ENCODE measurements at regions not wholly inside any gene's neighbourhood (a gene's known extent, or its start where the extent isn't known, plus 50 kb on each side); places are given as distances from the start of the nearest gene placed in this dataset.

DNA sequence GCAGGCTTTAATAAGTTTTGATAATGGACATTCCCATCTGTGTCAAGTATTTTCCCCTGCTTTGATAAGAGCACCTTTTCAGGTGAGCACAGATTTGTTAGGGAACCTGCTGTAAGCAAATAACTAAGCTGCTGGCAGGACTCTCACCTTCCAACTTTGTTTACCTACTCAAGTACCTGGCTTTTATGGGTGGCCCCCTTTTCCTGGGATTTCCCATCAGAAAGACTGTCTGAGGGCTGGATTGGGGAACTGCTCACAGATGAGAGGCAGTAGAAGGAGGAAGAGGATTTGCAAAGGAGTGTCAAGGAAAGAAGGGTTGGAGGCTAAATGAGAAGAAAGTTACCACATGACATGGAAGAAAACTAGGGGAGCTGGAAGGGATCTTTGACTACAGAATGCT is 210.1 kb upstream of the RIMS1 start:
- TF ChIP-seq, protein P1, sequence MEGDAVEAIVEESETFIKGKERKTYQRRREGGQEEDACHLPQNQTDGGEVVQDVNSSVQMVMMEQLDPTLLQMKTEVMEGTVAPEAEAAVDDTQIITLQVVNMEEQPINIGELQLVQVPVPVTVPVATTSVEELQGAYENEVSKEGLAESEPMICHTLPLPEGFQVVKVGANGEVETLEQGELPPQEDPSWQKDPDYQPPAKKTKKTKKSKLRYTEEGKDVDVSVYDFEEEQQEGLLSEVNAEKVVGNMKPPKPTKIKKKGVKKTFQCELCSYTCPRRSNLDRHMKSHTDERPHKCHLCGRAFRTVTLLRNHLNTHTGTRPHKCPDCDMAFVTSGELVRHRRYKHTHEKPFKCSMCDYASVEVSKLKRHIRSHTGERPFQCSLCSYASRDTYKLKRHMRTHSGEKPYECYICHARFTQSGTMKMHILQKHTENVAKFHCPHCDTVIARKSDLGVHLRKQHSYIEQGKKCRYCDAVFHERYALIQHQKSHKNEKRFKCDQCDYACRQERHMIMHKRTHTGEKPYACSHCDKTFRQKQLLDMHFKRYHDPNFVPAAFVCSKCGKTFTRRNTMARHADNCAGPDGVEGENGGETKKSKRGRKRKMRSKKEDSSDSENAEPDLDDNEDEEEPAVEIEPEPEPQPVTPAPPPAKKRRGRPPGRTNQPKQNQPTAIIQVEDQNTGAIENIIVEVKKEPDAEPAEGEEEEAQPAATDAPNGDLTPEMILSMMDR (conservative IDR thresholded peaks at IDR 0.05; ENCODE audit: low read length) = no peak
- TF ChIP-seq EZH2phosphoT487 (IDR thresholded peaks at IDR 0.05; ENCODE audit: borderline replicate concordance) = no peak

Measured in Loucy (cell line).